HG02943 (cell line): ENCODE measurements at regions not wholly inside any gene's neighbourhood (a gene's known extent, or its start where the extent isn't known, plus 50 kb on each side); places are given as distances from the start of the nearest gene placed in this dataset.

ENCODE experiments used
- ATAC-seq: cut with Tn5 transposase; IDR thresholded peaks from one replicate; pipeline ENCODE4 v1.9.1; 2021; ENCODE audit warnings: mild to moderate bottlenecking, low read depth, moderate library complexity; ENCODE audit not compliant: unreplicated experiment

GRCh38 chr3:16048435-16049318 lies 125.8 kb upstream of the GALNT15 start:
- ATAC-seq: peak; percentile 97

GRCh38 chr3:16050641-16051467 lies 123.6 kb upstream of the GALNT15 start:
- ATAC-seq: no peak

GRCh38 chr3:16051691-16052090 lies 122.8 kb upstream of the GALNT15 start:
- no peak for ATAC-seq

- no peak for ATAC-seq
Observed at GRCh38 chr3:16052964-16053363, 121.5 kb upstream of the GALNT15 start.

GRCh38 chr3:16053794-16054193 lies 120.7 kb upstream of the GALNT15 start:
- no peak for ATAC-seq

GRCh38 chr3:16055606-16056211 lies 118.8 kb upstream of the GALNT15 start:
- no peak for ATAC-seq

- no peak for ATAC-seq
Observed at GRCh38 chr3:16056217-16056616, 118.3 kb upstream of the GALNT15 start.

- no peak for ATAC-seq
Observed at GRCh38 chr3:16058521-16058920, 116.0 kb upstream of the GALNT15 start.

GRCh38 chr3:16059081-16059537 lies 115.4 kb upstream of the GALNT15 start:
- no peak for ATAC-seq

- ATAC-seq: no peak
Observed at GRCh38 chr3:16059711-16060357, 114.6 kb upstream of the GALNT15 start.

GRCh38 chr3:16060358-16060852 lies 114.1 kb upstream of the GALNT15 start:
- ATAC-seq: no peak

GRCh38 chr3:16060945-16061344 lies 113.5 kb upstream of the GALNT15 start:
- no peak for ATAC-seq

GRCh38 chr3:16061491-16061890 lies 113.0 kb upstream of the GALNT15 start:
- ATAC-seq: no peak

- no peak for ATAC-seq
Observed at GRCh38 chr3:16063603-16064002, 110.9 kb upstream of the GALNT15 start.

- no peak for ATAC-seq
Observed at GRCh38 chr3:16064642-16065414, 109.7 kb upstream of the GALNT15 start.

- ATAC-seq: no peak
Observed at GRCh38 chr3:16066545-16066944, 107.9 kb upstream of the GALNT15 start.

GRCh38 chr3:16066975-16067374 lies 107.5 kb upstream of the GALNT15 start:
- no peak for ATAC-seq

- ATAC-seq: no peak
Observed at GRCh38 chr3:16067837-16068471, 106.5 kb upstream of the GALNT15 start.
